Left ventricle myocardium inferior (tissue), 1 donor: ENCODE measurements at regions not wholly inside any gene's neighbourhood (a gene's known extent, or its start where the extent isn't known, plus 50 kb on each side); places are given as distances from the start of the nearest gene placed in this dataset.

Source experiments
- DNase-seq: peaks from one replicate; pipeline ENCODE4 v3.0.0-alpha.2; 2020
- H3K27ac ChIP-seq: fragments of 200-600 bp; replicated peaks from 2 replicates; pipeline ENCODE4 v1.8.0; 2021
- H3K27me3 ChIP-seq: fragments of 200-600 bp; 2 replicates; pipeline ENCODE4 v1.8.0; 2021; ENCODE audit warnings: low read depth
- H3K36me3 ChIP-seq: fragments of 200-600 bp; 2 replicates; pipeline ENCODE4 v1.8.0; 2021
- H3K4me1 ChIP-seq: fragments of 200-600 bp; 2 replicates; pipeline ENCODE4 v1.8.0; 2021
- H3K4me3 ChIP-seq: fragments of 200-600 bp; 2 replicates; pipeline ENCODE4 v1.8.0; 2021; ENCODE audit warnings: mild to moderate bottlenecking, moderate library complexity
- H3K9me3 ChIP-seq: fragments of 200-600 bp; replicated peaks from 2 replicates; pipeline ENCODE4 v1.8.0; 2021
- CTCF ChIP-seq: fragments of 200-600 bp; IDR thresholded peaks from 2 replicates; pipeline ENCODE4 v1.8.0; 2021; ENCODE audit warnings: antibody characterized with exemption, mild to moderate bottlenecking, borderline replicate concordance
- intact Hi-C: fragments of 100-400 bp; cut with micrococcal nuclease; formaldehyde crosslinking; loops from one replicate; pipeline ENCODE4 v1.11.0; 2022
- donor health status: DM: no; HTN: yes; CAD: no; lungs with severe emphysema.

DNA sequence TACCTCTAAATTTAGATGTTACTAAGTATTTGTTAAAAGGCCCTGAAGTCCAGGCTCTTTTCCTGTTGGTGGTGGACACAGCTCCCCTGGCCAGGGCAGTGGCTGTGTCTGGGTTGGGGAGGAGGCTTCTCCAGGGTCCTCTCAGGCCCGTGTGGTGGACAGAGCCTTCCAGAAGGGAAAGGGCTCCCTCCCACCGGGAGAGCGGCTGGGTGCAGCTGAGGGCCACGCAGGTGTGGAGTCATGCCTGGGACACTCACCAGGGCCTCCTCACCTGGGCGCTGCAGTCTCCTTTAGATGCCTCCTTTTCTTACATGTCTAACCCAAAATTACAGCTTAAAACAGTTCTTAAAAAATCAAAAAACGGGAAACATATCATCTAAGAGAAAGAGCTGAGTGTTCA, 128.2 kb upstream of the TCERG1L start:
- Histone ChIP-seq H3K36me3 (no peaks in the 10 kb centered on the region), H3K4me1 (no peaks in the 10 kb centered on the region), H3K4me3 (no peak overlapping the region), H3K27ac (no peak overlapping the region), H3K27me3 (peaks cover 77% of the 10 kb centered on the region), H3K9me3 (no peaks in the 10 kb centered on the region)
- intact Hi-C loops = no loop called here
- DNase-seq = no peak
- TF ChIP-seq CTCF = no peak

GRCh38 chr10:131440405-131441360, 129.2 kb upstream of the TCERG1L start:
- DNase-seq = no peak
- Histone ChIP-seq H3K27me3 (peaks cover 86% of the 10 kb centered on the region), H3K4me1 (no peaks in the 10 kb centered on the region), H3K27ac (no peak overlapping the region), H3K4me3 (no peak overlapping the region), H3K36me3 (no peaks in the 10 kb centered on the region), H3K9me3 (no peaks in the 10 kb centered on the region)
- intact Hi-C loops = no loop called here
- no peak for TF ChIP-seq CTCF

DNA sequence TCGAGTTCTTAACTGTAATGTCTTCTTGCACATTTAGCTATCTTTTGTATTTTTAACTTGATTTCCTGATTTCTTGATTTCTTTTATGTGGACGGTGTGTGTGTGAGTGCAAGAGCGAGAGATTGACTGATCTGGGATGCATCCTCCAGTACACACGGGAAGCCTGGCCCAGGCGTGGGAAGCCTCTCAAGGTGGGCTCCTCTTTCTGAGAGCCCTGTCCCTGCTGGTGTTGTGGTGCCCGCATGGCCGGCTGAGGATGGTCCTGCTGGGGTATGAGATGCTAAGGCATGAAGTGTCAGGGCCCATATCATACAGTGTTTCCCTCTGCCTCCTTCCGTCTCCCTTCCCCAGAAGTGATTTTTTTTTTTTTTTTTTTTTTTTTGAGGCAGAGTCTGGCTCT, 130.8 kb upstream of the TCERG1L start:
- intact Hi-C loops = no loop called here
- H3K4me1 ChIP-seq = no peaks in the 10 kb centered on the region
- no peak for DNase-seq
- no peak overlapping the region for H3K4me3 ChIP-seq
- no peaks in the 10 kb centered on the region for H3K9me3 ChIP-seq
- H3K36me3 ChIP-seq = no peaks in the 10 kb centered on the region
- no peak overlapping the region for H3K27ac ChIP-seq
- H3K27me3 ChIP-seq = peaks cover 86% of the 10 kb centered on the region
- no peak for TF ChIP-seq CTCF

- intact Hi-C loops = no loop called here
- H3K36me3 ChIP-seq = no peaks in the 10 kb centered on the region
Observed at GRCh38 chr10:131444286-131444685, 132.8 kb upstream of the TCERG1L start.

GRCh38 chr10:131444862-131445461, 133.4 kb upstream of the TCERG1L start:
- TF ChIP-seq CTCF = no peak
- Histone ChIP-seq H3K36me3 (no peaks in the 10 kb centered on the region), H3K27ac (no peak overlapping the region), H3K4me1 (no peaks in the 10 kb centered on the region), H3K4me3 (no peak overlapping the region), H3K9me3 (no peaks in the 10 kb centered on the region), H3K27me3 (peaks cover 79% of the 10 kb centered on the region)
- intact Hi-C loops = no loop called here
- no peak for DNase-seq

More at GRCh38 chr10:131444286-131444685, 132.8 kb upstream of the TCERG1L start:
- no peak overlapping the region for H3K27ac ChIP-seq
- H3K9me3 ChIP-seq = no peaks in the 10 kb centered on the region
- no peak for DNase-seq
- H3K4me1 ChIP-seq = no peaks in the 10 kb centered on the region
- H3K4me3 ChIP-seq = no peak overlapping the region
- no peak for TF ChIP-seq CTCF
- peaks cover 81% of the 10 kb centered on the region for H3K27me3 ChIP-seq
